ENCODE measurements at regions not wholly inside any gene's neighbourhood (a gene's known extent, or its start where the extent isn't known, plus 50 kb on each side); places are given as distances from the start of the nearest gene placed in this dataset.

DNA sequence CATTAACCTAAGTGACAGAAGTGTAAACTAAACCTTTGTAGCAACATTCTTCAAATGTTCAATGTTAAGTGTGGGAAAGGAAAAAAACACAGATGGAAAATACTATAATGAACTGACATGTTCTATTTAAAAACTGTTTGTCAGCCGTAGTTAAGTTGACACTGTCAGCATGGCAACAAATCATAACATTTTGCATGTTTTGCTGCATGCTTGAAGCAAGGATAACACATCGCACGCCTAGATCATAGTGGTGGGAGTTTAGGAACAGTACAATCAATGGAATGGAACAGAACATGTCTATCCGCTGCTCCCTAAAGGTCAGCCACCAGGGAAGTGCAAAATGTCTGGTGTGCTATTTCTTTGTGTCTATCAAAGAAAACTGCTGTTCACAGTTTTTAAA is 62.5 kb upstream of the ESRRG start:
- TF ChIP-seq TAF1 (IDR thresholded peaks at IDR 0.05; ENCODE audit: control insufficient read depth, extremely low read depth, insufficient read depth, low read length, severe bottlenecking) (no peak), CBX5 (IDR thresholded peaks at IDR 0.05; ENCODE audit: borderline replicate concordance, low read depth) (no peak), CHD2 (IDR thresholded peaks at IDR 0.05; ENCODE audit: low read depth, low read length) (no peak), GATAD2A (IDR thresholded peaks at IDR 0.05) (no peak), ZSCAN32 (CRISPR knock-in tag; IDR thresholded peaks at IDR 0.05) (no peak), HCFC1 (IDR thresholded peaks at IDR 0.05; ENCODE audit: low read depth, low read length) (no peak), ZNF121 (CRISPR knock-in tag; conservative IDR thresholded peaks at IDR 0.05) (no peak), CREB1 (IDR thresholded peaks at IDR 0.05) (no peak), CREB1 (CRISPR knock-in tag; IDR thresholded peaks at IDR 0.05) (no peak), KAT8 (IDR thresholded peaks at IDR 0.05; ENCODE audit: low read depth) (no peak), EWSR1 (IDR thresholded peaks at IDR 0.05; ENCODE audit: borderline replicate concordance, low read depth, partially characterized antibody) (no peak), MAFG (tag; conservative IDR thresholded peaks at IDR 0.05) (no peak)
- TF ChIP-seq, protein P1, sequence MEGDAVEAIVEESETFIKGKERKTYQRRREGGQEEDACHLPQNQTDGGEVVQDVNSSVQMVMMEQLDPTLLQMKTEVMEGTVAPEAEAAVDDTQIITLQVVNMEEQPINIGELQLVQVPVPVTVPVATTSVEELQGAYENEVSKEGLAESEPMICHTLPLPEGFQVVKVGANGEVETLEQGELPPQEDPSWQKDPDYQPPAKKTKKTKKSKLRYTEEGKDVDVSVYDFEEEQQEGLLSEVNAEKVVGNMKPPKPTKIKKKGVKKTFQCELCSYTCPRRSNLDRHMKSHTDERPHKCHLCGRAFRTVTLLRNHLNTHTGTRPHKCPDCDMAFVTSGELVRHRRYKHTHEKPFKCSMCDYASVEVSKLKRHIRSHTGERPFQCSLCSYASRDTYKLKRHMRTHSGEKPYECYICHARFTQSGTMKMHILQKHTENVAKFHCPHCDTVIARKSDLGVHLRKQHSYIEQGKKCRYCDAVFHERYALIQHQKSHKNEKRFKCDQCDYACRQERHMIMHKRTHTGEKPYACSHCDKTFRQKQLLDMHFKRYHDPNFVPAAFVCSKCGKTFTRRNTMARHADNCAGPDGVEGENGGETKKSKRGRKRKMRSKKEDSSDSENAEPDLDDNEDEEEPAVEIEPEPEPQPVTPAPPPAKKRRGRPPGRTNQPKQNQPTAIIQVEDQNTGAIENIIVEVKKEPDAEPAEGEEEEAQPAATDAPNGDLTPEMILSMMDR (IDR thresholded peaks at IDR 0.05 in 2 of 3, conservative IDR thresholded peaks at IDR 0.05 in 1 of 3; ENCODE audit: insufficient read depth in 2 of 3, low read depth in 1 of 3, low read length in 3 of 3): no peak
